ENCODE measurements at regions not wholly inside any gene's neighbourhood (a gene's known extent, or its start where the extent isn't known, plus 50 kb on each side); places are given as distances from the start of the nearest gene placed in this dataset.

- TF ChIP-seq CTCF (IDR thresholded peaks at IDR 0.05) (no peak), POLR2AphosphoS5 (IDR thresholded peaks at IDR 0.05; ENCODE audit: low read depth, low read length) (no peak), SIN3A (IDR thresholded peaks at IDR 0.05; ENCODE audit: borderline replicate concordance, insufficient read depth, low read depth, low read length) (no peak)
Observed at GRCh38 chr5:174231956-174232487, 186.5 kb downstream of the NSG2 start.

Measured in Panc1 (cell line).